Activated CD8-positive, alpha-beta memory T cell treated with anti-CD3 and anti-CD28 coated beads for 48 hours (primary cell): ENCODE measurements at regions not wholly inside any gene's neighbourhood (a gene's known extent, or its start where the extent isn't known, plus 50 kb on each side); places are given as distances from the start of the nearest gene placed in this dataset.
"Not testable (repeated sequence)": the region's sequence is repeated elsewhere in the genome, so short reads cannot be mapped to it uniquely, and the experiment has no call there.

Source experiments
- DNase-seq, 3 experiments: peaks; one replicate each; pipeline ENCODE4 v3.0.0-alpha.2; 2020; ENCODE audit warnings: low read depth in 2 of 3, low spot score in 2 of 3

- no peak for DNase-seq
Measured at GRCh38 chr1:221510793-221511503, 230.9 kb downstream of the DUSP10 start.

DNA sequence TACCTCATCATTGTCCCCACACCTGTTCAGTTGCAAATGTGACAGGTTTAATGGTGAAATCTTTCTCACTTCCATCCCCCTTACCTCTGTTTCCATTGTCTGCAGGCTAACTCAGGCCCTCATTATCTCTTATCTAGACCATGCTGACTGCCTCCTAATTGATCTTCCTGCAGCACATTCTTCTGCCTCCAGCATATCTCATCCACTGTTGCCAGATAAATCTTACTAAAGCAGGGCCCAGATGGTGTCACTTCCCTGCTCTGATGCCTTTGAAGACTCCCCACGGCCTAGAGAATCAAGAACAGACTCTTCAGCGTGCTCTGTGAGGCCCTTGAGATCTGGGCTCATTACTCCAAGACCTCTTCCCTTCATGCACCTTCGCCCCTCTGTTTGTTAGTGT, 230.1 kb downstream of the DUSP10 start:
- no peak for DNase-seq

DNA sequence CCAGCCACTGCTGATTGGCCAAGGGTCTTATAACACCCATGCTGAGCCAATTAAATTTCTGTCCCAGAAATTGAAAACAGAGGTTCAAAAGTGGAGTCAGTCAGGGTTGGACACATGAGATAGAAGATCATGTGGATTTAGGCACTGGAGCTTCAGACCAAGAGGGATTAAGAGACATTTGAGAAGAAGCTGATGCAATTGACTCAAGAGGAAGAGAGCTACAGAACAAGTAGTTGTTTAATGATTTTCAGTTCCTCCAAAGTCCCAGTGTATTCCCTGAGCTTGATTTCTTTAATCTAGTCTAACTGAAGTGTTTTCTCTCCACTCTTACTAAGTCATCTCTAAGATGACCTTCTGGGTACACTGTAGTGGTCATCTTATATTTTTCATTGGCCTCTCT, 227.1 kb downstream of the DUSP10 start:
- no peak for DNase-seq

- DNase-seq = no peak
Measured at GRCh38 chr1:221515496-221515895, 226.4 kb downstream of the DUSP10 start.

- DNase-seq = no peak
Measured at GRCh38 chr1:221517961-221518360, 223.9 kb downstream of the DUSP10 start.

DNA sequence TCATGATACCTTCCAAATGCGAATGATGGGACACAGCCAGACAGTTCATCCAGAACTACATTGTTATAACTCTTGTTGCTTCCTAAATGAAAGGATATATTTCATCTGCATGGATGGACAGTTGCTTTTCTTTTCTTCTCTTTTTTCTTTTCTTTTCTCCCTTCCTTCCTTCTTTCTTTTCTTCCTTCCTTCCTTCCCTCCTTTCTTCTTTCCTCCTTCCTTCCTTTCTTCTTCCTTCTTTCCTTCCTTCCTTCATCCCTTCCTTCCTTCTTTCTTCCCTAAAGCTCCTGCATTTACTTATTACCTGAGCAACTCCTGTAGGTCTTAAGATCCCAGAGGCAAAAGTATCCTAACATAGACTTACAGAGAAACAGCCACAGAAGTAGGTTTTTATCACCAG, 221.6 kb downstream of the DUSP10 start:
- no peak for DNase-seq

DNA sequence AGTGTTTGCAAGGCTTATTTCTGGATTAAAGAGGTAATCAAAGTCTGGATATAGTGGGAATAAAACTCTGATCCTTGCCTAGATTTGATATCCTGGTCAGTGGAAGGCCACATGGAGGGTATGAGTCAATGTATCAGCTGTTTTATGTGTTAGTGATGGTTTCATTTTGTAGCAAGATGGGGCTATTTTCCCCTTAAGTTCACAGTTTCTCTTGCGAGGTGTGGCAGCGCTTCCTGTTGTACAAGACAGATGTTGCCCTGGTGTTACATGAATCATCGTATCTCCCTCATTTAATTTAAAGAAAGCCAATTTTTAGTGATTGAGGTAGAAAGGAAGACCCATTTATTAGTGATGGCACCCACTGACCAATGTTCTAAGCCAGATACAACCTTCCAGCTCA, 220.2 kb downstream of the DUSP10 start:
- DNase-seq = no peak

GRCh38 chr1:221522529-221522940, 219.4 kb downstream of the DUSP10 start:
- no peak for DNase-seq

DNA sequence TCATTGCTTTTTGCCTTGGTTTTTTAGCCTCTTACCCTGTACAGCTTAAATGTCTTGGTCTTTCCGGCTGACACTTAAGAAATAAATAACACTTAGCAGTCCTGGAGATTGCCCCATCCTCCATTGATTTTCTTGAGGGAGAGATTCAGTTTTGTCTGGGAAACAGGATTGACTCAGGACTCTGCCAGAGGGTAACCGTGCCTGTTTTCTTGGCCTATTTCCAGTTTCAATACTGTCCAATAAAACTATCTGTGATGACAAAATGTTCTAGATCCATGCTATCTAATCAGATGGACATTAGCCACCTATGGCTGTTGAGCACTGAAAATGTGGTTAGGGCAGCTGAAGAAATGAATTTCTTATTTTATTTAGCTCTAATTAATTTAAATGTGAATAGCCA, 216.1 kb downstream of the DUSP10 start:
- no peak for DNase-seq

DNA sequence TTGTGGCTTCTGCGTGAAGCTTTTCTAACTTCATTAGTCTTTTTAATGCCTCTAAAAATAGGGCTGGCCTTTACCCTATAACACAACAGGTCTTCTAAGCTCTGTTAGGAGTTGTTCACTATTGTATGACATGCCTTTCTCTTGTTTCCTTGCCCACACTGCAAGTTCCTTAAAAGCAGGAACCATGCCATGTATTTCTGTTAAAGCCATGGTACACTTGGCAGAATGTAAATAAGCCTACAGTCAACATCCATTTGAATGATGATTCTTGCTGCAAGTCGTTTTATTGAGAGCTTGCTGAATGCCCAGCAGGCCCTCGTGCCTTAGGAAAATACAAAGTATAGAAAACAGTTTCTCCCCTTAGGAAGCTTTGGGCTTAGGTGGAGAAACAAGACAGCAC, 214.6 kb downstream of the DUSP10 start:
- no peak for DNase-seq

- no peak for DNase-seq
Measured at GRCh38 chr1:221527886-221528624, 213.8 kb downstream of the DUSP10 start.

DNA sequence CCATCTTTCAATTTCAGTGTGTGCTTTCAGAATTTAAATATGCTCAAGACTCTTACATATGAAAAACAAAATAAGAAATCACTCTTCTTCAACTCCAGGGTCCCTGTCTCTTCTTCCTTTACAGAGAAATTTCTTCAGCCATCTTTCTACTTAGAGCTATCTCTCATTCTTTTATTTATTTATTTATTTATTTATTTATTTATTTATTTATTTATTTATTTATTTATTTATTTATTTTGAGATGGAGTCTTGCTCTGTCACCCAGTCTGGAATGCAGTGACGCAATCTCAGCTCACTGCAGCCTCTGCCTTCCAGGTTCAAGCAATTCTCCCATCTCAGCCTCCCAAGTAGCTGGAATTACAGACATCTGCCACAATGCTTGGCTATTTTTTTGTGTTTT, 211.7 kb downstream of the DUSP10 start:
- not testable (repeated sequence) for DNase-seq

- no peak for DNase-seq
Measured at GRCh38 chr1:221530791-221531190, 211.1 kb downstream of the DUSP10 start.

DNA sequence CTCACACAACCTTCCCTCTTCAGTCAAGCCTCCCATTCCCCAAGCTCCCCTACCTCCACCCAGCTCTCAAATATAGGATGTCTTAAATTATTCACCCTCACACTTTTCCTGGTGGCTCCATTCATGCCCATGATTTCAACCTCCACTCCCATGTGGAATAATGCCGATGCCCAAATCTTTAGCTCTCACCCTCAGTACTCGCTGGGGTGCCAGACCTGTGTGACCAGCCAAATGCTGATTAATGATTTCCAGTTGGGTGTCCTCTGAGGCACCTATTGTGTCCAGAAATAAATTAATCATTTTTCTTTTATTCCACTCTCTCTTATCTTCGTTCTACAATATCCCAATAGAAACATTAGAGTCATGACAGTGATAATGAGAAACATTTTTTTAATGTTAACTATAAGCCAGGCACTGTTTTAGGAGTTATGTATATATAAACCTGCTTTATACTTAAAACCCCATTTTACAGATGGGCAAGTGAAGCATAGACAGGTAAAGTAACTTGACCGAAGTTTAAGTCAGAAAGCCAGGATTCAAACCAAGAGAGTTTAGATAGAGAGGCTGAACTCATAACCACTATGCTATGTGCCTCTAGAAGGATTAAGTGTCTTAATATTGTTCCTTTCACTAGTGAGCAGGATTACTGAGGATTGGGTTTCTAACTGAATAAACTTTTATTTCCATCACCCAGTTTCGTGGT, 209.7 kb downstream of the DUSP10 start:
- DNase-seq = no peak

DNA sequence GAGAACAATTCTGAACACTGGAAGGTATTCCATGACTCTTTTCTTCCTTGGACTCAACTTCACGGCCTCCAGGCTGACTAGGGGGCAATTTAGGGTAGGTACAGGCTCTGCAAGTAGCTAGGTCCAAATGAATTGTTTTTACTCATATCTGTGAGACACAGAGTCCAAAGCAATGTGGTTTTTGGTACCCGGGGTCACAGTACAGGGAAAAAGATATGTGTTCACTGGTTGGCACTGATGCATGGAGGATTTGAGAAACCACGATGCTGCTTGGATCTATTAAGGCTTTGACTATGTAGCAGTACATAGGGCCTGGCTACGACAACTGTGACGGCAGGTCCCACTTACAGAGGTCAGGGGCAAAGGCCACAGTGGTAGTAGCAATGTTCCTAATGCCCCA, 200.6 kb downstream of the DUSP10 start:
- DNase-seq = no peak

- DNase-seq = no peak
Measured at GRCh38 chr1:221543529-221544120, 198.3 kb downstream of the DUSP10 start.

DNA sequence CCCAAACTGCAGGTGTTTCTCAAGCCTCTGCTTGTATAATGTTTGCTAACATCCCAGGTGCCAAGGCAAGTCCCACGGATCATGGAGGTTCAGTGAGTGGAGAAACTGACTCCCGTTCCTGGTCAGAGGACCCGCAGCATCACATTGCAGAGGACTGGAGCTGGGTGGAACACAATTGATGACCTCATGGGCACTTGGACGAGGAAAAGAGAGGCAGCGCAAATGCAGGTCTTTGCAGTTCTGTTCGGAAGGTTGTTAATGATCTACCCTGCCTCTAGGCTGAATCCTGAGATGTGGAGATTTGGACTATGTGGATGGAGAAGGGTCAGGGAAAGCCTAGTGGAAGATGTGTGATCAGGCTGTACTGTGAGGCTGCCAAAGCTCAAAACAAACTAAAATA, 192.9 kb downstream of the DUSP10 start:
- DNase-seq = no peak

GRCh38 chr1:221549815-221550214, 192.1 kb downstream of the DUSP10 start:
- DNase-seq = no peak

DNA sequence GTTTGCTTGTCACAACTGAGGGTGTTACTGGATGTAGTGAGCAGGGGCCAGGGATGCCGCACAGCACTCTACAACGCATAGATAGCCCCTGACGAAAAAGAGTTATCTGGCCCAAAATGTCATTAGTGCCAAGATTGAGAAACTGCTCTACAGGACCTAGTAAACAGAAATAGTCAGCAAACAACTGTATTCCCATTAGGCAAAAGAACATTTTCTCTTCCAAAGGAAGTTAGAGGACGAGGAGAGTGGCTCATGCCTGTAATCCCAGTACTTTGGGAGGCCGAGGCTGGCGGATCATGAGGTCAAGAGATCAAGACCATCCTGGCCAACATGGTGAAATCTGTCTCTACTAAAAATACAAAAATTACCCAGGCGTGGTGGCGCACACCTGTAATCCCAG, 189.1 kb downstream of the DUSP10 start:
- DNase-seq = not testable (repeated sequence)

GRCh38 chr1:221555689-221556433, 186.0 kb downstream of the DUSP10 start:
- DNase-seq = no peak

- no peak for DNase-seq
Measured at GRCh38 chr1:221556435-221556834, 185.5 kb downstream of the DUSP10 start.
